Left hindlimb (tissue), 1 donor: ENCODE measurements at regions not wholly inside any gene's neighbourhood (a gene's known extent, or its start where the extent isn't known, plus 50 kb on each side); places are given as distances from the start of the nearest gene placed in this dataset.
"Not testable (repeated sequence)": the region's sequence is repeated elsewhere in the genome, so short reads cannot be mapped to it uniquely, and the experiment has no call there.

Source experiments
- DNase-seq: peaks from one replicate; pipeline ENCODE4 v3.0.0-alpha.2; 2018

DNA sequence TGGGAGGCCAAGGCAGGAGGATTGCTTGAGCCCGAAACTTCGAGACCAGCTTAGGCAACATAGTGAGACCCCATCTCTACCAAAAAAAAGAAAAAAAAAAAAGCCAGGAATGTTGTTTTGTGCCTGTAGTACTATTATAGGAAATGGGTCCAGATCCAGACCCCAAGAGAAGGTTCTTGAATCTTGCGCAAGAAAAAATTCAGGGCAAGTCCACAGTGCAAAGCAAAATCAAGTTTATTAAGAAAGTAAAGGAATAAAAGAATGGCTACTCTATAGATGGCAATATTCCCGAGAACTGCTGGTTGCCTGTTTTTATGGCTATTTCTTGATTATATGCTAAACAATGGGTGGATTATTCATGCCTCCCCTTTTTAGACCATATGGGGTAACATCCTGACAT, 51.2 kb upstream of the RDX start:
- no peak for DNase-seq

GRCh38 chr11:110349138-110349996, 53.0 kb upstream of the RDX start:
- DNase-seq = no peak

DNA sequence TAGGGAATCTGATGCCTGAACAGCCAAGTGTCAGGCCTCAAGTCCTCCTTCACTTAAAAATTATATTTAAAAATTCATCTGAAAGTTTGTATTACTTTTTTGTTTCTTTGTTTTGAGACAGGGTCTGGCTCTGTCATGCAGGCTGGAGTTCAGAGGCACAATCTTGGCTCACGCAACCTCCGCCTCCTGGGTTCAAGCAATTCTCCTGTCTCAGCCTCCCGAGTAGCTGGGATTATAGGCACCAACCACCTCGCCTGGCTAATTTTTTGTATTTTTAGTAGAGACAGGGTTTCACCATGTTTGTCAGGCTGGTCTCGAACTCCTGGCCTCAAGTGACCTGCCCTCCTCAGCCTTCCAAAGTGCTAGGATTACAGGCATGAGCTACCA, 53.6 kb upstream of the RDX start:
- not testable (repeated sequence) for DNase-seq

DNA sequence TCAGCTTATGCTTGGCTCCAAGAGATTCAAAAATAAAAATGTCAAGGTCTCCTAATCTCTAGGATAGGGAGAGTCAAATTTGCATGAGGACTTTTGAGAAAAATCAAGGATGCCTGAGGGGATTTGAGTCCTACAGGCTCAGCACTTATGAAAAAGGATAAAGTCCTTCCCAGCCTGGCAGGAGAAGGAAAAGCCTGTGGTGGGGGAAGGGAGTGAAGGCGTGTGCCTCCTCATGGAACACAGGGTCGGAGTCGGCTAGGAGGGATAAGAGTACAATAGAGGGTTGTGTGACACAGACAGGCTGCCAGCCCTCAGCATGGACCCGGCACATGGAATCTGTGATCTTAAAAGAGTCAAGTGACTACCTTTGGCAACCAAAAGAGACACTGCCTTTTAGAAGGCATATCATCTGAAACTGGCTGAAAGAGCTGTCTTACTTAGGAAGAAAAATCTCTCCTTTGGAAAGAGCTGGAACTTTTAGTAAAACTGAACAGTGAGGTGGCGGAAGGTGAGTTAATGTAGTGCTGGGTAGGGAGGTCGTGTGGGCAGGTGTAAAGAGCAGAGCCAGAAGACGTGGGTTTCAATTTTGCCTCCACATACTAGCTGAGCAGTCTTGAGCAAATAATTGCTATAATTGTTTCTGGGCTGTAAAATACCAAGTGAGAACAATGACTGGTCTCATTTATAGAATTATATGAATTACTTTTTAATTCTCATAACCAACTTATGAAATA, 58.8 kb upstream of the RDX start:
- DNase-seq = no peak

DNA sequence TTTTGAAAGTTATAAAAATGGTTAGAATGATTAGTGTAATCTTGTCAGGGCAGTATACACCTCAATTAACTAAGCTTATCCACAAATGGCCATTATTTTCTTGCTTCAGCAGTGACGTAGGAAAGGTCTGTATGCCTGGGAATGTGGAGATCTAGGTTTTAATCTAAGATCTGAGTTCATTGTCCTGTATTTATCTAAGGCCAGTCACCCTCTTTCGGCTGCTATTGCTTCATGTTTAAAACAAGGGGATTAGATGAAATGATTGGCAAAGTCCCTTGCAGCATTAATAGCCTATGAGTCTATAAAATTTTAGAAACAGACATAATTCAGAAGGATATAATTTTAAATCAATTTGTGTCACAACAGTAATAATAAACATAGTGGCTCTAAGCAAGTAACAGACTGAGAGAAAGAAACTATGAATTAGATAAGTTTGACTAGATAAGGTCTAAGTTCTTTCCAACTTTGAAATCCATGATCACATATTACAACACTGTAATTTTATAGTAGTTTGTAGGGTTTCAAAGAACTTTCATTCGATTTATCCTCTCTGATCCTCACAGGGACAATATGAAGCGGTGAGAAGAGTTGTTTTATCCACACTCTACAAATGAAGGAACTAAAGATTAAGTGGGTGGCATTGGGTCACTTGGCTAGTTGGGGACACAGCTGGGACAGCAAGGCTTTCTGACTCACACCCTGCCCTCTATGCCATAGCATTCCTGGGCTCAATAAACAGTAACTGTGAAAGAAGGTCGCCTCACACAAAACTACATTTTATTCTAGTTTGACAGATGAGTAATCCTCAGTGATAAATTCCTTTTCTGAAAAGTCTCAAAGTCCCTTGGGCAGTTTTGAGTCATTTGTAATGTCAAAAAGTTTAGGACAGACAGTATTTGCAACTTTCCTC, 60.6 kb upstream of the RDX start:
- no peak for DNase-seq

DNA sequence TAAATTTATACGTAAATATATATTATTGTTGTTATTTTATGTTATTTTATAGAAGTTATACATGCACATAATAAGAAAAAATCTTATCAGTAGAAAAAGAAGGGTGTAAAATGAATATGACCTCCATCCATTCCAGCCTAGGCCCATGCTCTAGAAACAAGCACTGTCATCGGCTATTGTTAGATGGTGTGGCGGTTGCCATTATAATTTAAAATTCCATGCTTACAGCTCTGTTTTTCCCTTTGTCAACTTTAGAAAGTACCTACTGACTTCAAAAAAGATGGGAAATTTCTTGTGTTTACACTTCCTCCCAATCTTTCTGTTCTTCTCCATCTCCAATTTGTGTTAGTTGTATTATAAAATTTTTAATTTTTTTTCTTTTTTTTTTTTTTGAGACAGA, 61.9 kb upstream of the RDX start:
- no peak for DNase-seq

DNA sequence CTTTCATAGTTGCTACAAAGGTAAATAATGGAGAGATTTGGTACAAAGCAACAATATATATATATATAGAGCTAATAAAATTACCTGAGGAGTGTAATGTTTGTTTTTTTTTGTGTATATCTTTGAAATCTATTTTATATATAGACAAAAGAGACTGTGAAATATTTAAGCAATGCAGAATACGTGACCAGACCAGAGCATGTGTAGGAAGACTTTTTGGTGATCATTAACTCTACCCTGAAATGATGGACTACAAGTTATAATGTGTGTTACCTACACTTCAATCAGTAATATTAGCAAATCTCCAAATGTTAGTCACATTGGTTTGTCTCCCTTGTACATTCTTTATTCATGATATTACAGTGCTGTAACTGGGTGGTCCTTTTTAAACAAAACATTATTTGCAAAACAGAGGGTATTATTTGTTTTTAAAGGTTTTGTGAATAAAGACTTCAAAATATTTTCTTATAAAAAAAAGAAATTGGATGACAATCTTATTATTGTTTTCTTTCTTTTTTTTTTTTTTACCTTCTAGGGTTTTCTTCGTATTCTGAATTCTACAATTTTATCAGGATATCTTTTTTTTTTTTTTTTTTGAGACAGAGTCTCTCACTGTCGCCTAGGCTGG, 64.5 kb upstream of the RDX start:
- DNase-seq = not testable (repeated sequence)

DNA sequence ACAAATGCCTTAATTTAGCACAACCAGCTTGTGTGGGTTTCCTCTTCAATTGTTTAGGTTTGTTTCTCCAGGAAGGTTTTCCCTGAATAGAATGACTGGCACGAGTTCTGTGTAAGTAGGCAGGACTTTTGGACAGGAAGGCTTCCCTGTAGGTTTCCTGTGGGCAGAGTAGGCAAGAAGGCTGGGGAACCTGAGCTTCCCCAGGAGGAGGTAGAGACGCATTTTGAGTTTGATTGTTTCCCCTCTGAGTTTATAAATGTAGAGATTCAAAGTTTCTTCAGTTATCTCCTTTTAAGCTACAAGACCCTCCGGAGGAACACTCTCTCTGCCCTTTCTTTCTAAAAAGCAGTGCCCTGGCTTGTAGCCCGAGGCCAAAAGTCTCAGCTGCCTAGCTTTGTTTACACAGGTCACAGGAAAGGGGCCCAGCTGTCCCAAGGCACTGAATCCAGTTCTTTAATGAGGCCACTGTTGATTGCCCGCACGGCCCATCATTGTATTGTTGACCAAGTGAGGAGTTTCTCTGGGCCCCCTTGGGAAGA, 66.6 kb upstream of the RDX start:
- DNase-seq = no peak

GRCh38 chr11:110366291-110366690, 63.5 kb upstream of the FDX1 start:
- peak; percentile 55 for DNase-seq

DNA sequence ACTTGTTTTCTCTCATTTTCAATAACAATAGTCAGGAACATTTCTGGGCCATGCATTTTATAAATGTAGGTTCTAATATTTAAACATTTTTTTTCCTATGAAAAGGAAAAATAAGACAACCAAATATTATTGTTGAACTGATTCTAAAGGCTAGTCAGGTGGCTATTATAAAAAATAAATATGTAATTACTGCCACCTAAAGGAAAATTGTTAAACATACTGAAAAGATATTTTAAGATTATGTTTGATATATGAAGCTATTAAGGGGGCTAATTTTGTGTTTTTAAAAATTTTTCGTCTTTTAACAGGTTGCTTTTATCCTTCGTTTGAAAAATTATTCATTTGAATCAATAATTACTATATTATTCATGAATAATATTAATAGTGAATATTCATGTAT, 62.2 kb upstream of the FDX1 start:
- no peak for DNase-seq

DNA sequence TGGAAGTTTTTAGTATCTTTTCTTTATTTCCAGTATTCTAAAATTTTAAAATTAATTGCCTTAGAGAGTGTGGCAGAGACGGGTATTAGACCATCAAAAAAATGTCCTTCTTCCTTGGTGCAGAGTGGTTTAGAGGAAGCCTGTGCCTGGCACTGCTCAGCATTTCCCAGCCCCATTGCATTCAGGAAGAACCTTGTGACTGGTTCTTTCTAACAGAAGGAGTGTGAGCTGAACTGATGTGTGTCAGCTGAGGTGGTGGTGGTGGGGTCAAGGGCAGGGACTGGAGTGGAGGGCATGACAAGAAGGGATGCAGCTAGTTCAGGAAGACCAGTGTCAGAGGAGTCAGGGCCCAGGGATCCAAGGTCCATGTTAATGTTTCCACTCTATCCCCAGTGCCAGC, 58.7 kb upstream of the FDX1 start:
- DNase-seq = no peak

DNA sequence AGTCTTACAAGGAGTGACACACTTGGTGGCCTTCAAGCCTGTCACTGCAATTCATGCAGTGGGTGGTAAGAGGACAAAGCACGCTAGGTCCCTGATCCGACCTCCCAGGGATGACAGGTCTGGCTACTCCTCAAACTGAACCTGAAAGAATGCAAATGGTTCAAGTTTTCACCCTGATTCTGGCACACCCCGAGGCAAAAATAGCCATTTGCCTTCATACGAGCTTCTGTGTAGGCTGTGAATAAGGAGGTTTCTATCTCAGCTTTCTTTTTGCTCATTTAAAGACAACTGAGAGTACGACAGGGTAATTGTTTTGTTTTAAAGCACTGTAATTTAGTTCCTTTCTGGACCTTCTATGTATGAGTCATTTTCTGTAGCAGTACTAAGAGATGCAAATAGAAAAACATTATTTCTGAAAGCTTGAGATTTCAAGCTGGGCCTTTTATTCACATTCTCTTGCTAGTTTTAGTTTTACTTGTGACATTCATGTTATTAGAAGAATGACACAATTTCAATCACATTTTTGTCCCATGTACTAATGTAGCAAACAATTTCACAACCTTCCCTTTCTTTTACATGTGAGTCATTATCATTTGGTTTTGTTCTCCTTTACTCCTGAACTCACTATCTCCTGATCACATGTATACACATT, 56.6 kb upstream of the FDX1 start:
- no peak for DNase-seq

- no peak for DNase-seq
These were observed 54.8 kb upstream of the FDX1 start for GRCh38 chr11:110374921-110375320.

DNA sequence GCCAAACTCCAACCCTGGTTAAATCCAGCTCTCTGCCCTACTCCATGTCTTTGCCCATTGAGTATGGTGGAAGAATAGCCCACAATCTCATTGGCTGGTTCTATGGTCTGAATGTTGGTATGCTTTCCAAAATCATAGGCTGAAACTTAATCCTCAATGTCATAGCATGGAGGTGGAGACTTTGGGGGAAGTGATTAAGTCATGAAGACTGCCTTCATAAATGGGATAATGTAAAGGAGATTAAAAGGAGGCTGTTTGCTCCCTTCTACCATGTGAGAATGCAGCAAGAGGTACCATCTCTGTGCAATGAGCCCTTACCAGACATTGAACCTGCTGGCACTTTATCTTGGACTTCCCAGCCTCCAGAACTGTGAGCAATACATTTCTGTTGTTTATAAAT, 54.4 kb upstream of the FDX1 start:
- DNase-seq = no peak

- DNase-seq = no peak
These were observed 53.7 kb upstream of the FDX1 start for GRCh38 chr11:110376021-110376420.

- DNase-seq = peak; percentile 67
These were observed 52.9 kb upstream of the FDX1 start for GRCh38 chr11:110376711-110377324.

DNA sequence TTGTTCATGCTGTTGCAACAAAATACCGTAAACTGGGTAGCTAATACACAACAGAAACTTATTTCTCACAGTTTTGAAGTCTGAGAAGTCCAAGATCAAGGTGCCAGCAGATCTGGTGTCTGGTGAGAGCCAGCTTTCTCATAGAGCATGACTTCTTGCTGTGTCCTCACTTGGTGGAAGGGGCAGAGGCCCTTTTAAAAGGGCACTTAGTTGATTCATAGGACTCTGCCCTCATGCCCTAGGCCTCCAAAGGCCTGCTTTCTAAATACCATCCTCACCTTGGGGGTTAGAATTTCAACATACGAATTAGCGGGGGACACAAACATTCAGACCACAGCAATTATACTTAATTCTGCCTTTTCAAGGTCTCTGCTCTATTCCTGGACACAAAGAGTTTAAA, 52.3 kb upstream of the FDX1 start:
- DNase-seq = no peak

DNA sequence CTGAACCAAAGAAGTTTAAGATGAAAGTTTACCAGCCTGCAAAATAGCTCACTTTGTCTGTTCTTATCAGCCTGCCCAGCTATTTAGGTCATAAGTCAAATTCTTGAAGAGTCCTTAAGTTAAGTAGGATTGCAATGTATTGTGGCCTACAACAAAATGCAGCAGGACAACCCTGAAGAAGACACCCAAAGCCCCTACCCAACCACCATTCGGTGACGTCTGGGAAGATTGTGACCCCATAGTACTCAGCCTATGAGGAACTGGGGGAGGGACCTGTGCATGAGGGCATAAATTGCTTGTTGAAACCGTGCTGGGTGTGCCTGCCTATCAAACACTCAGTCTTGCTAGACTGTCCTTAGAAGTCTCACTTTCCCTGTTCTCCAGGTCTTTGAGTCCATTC, 50.5 kb upstream of the FDX1 start:
- DNase-seq = no peak

DNA sequence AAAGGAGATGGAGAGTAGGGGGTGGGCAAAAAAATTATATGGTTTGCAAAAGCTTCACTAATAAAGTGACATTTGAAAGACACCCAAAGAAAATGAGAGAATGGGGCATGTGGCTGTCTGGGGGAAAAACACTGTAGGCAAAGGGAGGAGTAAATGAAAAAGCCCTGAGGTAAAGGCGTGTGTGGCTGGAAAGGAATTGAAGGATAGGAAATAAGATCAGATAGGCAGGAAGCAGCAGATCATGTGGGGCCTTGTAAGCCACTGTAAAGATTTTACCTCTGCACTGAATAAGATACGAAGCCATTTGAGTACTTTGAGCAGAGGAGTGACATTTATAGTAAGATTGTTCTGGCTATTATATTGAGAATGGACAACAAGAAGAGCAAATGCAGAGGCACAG, 49.8 kb upstream of the FDX1 start:
- DNase-seq = no peak
